HepG2 (cell line): ENCODE measurements at regions not wholly inside any gene's neighbourhood (a gene's known extent, or its start where the extent isn't known, plus 50 kb on each side); places are given as distances from the start of the nearest gene placed in this dataset.

Experiments
- ATAC-seq: fragments of 200-7000 bp; cut with Tn5 transposase; 3 replicates; pipeline ENCODE4 v1.9.1; 2020; ENCODE audit warnings: mild to moderate bottlenecking, moderate library complexity
- BruUV-seq: library from RNA; stranded (reverse); fragments of 400-500 nt; replicated peaks from 2 replicates; lab custom pipeline; 2021; lab: Mats Ljungman, UMichigan
- CTCF ChIA-PET: fragments of 300-600 bp; formaldehyde crosslinking; extraction: SDS; loops from one replicate; lab custom pipeline; 2021; ENCODE audit warnings: low total read pairs, inconsistent platforms, low intra/inter-chr PET ratio; lab: Yijun Ruan, JAX
- POLR2A ChIA-PET: fragments of 350-600 bp; sonication (Branson Sonifier 250); formaldehyde crosslinking; loops from one replicate; lab custom pipeline; 2020; ENCODE audit warnings: antibody characterized with exemption, inconsistent platforms; lab: Yijun Ruan, JAX
- DNase-seq: peaks from one replicate; pipeline ENCODE4 v3.0.0-alpha.2; 2015; ENCODE audit warnings: low spot score
- FAIRE-seq: peaks from 3 replicates; lab custom pipeline; 2011; peaks lifted over from hg19 to GRCh38; lab: Jason Lieb, UNC
- H2AFZ ChIP-seq: one replicate; pipeline ENCODE4 v1.6.1; 2011; ENCODE audit warnings: low read length, inconsistent platforms
- H3K27ac ChIP-seq: fragments of 300-600 bp; 3 replicates; pipeline ENCODE4 v1.8.0; 2011; ENCODE audit warnings: mixed run types, mild to moderate bottlenecking, mixed read lengths, low read length, inconsistent platforms; ENCODE audit not compliant: insufficient read depth; ENCODE audit errors: extremely low read length
- H3K27me3 ChIP-seq, 2 experiments: fragments of 200-600 bp in 1 of 2; 2 replicates in 1 of 2; 3 replicates in 1 of 2; pipeline versions ENCODE4 v1.6.0 to v1.8.0; 2011; ENCODE audit warnings: low read length in 2 of 2, mild to moderate bottlenecking in 2 of 2, moderate library complexity in 2 of 2, inconsistent platforms in 1 of 2; ENCODE audit not compliant: insufficient read depth in 2 of 2, control insufficient read depth in 1 of 2
- H3K36me3 ChIP-seq, 2 experiments: fragments of 200-600 bp in 1 of 2; replicated peaks in 1 of 2; 2 replicates in 1 of 2; 3 replicates in 1 of 2; pipeline versions ENCODE4 v1.5.1 to v1.8.0; 2011; ENCODE audit warnings: low read length in 2 of 2, inconsistent platforms in 1 of 2; ENCODE audit not compliant: insufficient read depth in 2 of 2, control insufficient read depth in 1 of 2
- H3K4me1 ChIP-seq: 2 replicates; pipeline ENCODE4 v1.5.1; 2012; ENCODE audit warnings: low read length, inconsistent platforms; ENCODE audit not compliant: insufficient read depth
- H3K4me2 ChIP-seq: 2 replicates; pipeline ENCODE4 v1.6.0; 2011; ENCODE audit warnings: low read depth, low read length, inconsistent platforms
- H3K4me3 ChIP-seq, 3 experiments: fragments of 200-600 bp in 1 of 3; sonication (generic), shearing (Covaris generic) in 1 of 3; replicated peaks in 1 of 3; 2 replicates each; pipeline ENCODE4 v1.5.1; 2011 to 2016; ENCODE audit warnings: low read length in 3 of 3, inconsistent platforms in 2 of 3, low read depth in 2 of 3, mild to moderate bottlenecking in 2 of 3, control low read depth in 1 of 3, mixed read lengths in 1 of 3; ENCODE audit not compliant: insufficient read depth in 1 of 3
- H3K79me2 ChIP-seq: one replicate; pipeline ENCODE4 v1.6.1; 2011; ENCODE audit warnings: low read length, inconsistent platforms; ENCODE audit not compliant: insufficient read depth
- H3K9ac ChIP-seq: 2 replicates; pipeline ENCODE4 v1.6.0; 2011; ENCODE audit warnings: mild to moderate bottlenecking, low read depth, low read length, inconsistent platforms; ENCODE audit not compliant: insufficient read depth
- H3K9me3 ChIP-seq: 2 replicates; pipeline ENCODE4 v1.5.1; 2012; ENCODE audit warnings: mild to moderate bottlenecking, low read length
- H4K20me1 ChIP-seq: 2 replicates; pipeline ENCODE4 v1.6.0; 2011; ENCODE audit warnings: inconsistent platforms, mild to moderate bottlenecking, low read length, moderate library complexity; ENCODE audit not compliant: insufficient read depth
- FOXK2 ChIP-seq: fragments of 450-650 bp; IDR thresholded peaks from 2 replicates; pipeline ENCODE4 v1.6.1; 2016
- JARID2 ChIP-seq: sonication (generic); formaldehyde crosslinking; IDR thresholded peaks from 2 replicates; pipeline ENCODE4 v1.8.1; 2023; ENCODE audit warnings: missing genetic modification reagents, inconsistent platforms; ENCODE audit not compliant: insufficient replicate concordance
- KDM2A ChIP-seq: sonication (generic); formaldehyde crosslinking; IDR thresholded peaks from 2 replicates; pipeline ENCODE4 v1.4.0; 2020; ENCODE audit warnings: low read depth, missing genetic modification reagents, borderline replicate concordance
- MTF1 ChIP-seq: sonication (generic); formaldehyde crosslinking; IDR thresholded peaks from 2 replicates; pipeline ENCODE4 v1.5.0; 2020; ENCODE audit warnings: missing genetic modification reagents
- POLR2AphosphoS5 ChIP-seq: IDR thresholded peaks from 2 replicates; pipeline ENCODE4 v1.6.1; 2012; ENCODE audit warnings: low read depth, low read length
- SMC3 ChIP-seq: IDR thresholded peaks from 2 replicates; pipeline ENCODE4 v1.6.1; 2011; ENCODE audit warnings: low read length, improper control_type of control experiment
- YEATS4 ChIP-seq: sonication (generic); formaldehyde crosslinking; IDR thresholded peaks from 2 replicates; pipeline ENCODE4 v1.4.0; 2020; ENCODE audit warnings: missing genetic modification reagents, borderline replicate concordance
- YY1 ChIP-seq: IDR thresholded peaks from 2 replicates; pipeline ENCODE4 v1.6.1; 2011; ENCODE audit warnings: low read length, low read depth, moderate library complexity, mild to moderate bottlenecking; ENCODE audit not compliant: insufficient read depth, insufficient replicate concordance
- ZNF331 ChIP-seq: sonication (generic); formaldehyde crosslinking; IDR thresholded peaks from 2 replicates; pipeline ENCODE4 v1.4.0; 2020; ENCODE audit warnings: missing genetic modification reagents
- ZNF34 ChIP-seq: sonication (generic); formaldehyde crosslinking; IDR thresholded peaks from 2 replicates; pipeline ENCODE4 v1.4.0; 2020; ENCODE audit warnings: mild to moderate bottlenecking, missing genetic modification reagents, borderline replicate concordance
- ZNF496 ChIP-seq: sonication (generic); formaldehyde crosslinking; IDR thresholded peaks from 2 replicates; pipeline ENCODE4 v1.8.1; 2023; ENCODE audit warnings: mild to moderate bottlenecking, moderate library complexity, missing genetic modification reagents; ENCODE audit not compliant: insufficient replicate concordance
- ZNF530 ChIP-seq: sonication (generic); formaldehyde crosslinking; IDR thresholded peaks from 2 replicates; pipeline ENCODE4 v1.5.0; 2020; ENCODE audit warnings: low read depth, mild to moderate bottlenecking, missing genetic modification reagents
- ZNF567 ChIP-seq: sonication (generic); formaldehyde crosslinking; IDR thresholded peaks from 2 replicates; pipeline ENCODE4 v1.8.1; 2023; ENCODE audit warnings: mild to moderate bottlenecking, missing genetic modification reagents, borderline replicate concordance
- ZNF572 ChIP-seq: sonication (generic); formaldehyde crosslinking; IDR thresholded peaks from 2 replicates; pipeline ENCODE4 v1.5.1; 2020; ENCODE audit warnings: mild to moderate bottlenecking, missing genetic modification reagents
- WGBS: methylation state at CpG from one replicate; pipeline ENCODE4 v1.1.6; 2017; ENCODE audit warnings: low lambda C conversion rate; 5-methylcytosine and 5-hydroxymethylcytosine counted together
- in situ Hi-C: cut with HindIII; loops from 2 replicates; pipeline ENCODE4 v1.10.0; 2017; ENCODE audit warnings: low pct_unique_long_range_greater_than_20kb; ENCODE audit not compliant: extremely low pct_ligation_motif_present
- intact Hi-C: fragments of 100-400 bp; cut with micrococcal nuclease; formaldehyde crosslinking; loops from one replicate; pipeline ENCODE4 v1.10.0; 2022; ENCODE audit not compliant: unreplicated experiment
- TF ChIP-seq, protein P1 (sequence below): sonication (generic); formaldehyde crosslinking; conservative IDR thresholded peaks from 2 replicates; pipeline ENCODE4 v1.8.0; 2022; ENCODE audit warnings: missing genetic modification reagents
- TF ChIP-seq, protein P2 (sequence below): sonication (generic); formaldehyde crosslinking; IDR thresholded peaks from 2 replicates; pipeline ENCODE4 v1.4.0; 2020; ENCODE audit warnings: mild to moderate bottlenecking, missing genetic modification reagents

DNA sequence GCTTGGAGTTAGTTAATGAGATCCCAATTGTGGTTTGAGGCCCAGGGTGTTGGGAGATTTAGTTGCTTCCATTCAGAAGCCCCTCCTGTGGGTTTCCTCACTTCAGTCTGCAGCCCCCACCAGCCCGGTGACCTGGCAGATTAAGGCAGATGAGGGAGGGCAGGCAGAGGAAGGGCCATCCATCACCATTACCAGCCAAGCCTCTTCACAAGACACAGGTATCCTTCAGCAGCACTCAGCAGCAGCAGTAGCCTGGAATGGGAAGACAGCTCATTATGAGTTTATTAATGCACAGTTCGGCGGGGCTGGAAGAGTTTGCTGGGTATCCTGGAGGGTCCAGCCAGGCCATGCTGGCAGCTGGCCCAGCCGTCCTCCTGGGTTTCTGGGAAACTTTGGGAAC lies 90.0 kb upstream of the GPRC5B start:
- Histone ChIP-seq H3K79me2 (no peaks in the 10 kb centered on the region), H3K27me3 (peaks cover 0 to 28% of the 10 kb centered on the region in 2 experiments; a peak in 3 of 5 replicates), H3K4me1 (no peaks in the 10 kb centered on the region), H3K9ac (no peak overlapping the region), H3K9me3 (no peaks in the 10 kb centered on the region), H3K27ac (no peak overlapping the region), H3K4me3 (no peak overlapping the region), H3K36me3 (no peaks in the 10 kb centered on the region), H2AFZ (no peak overlapping the region), H3K4me2 (no peak overlapping the region), H4K20me1 (no peaks in the 10 kb centered on the region)
- in situ Hi-C loops (no loop called here), intact Hi-C loops (no loop called here)
- no peak for FAIRE-seq
- no peak for DNase-seq
- no peak for TF ChIP-seq FOXK2
- no peak for TF ChIP-seq ZNF34 (CRISPR knock-in tag)
- TF ChIP-seq ZNF496 (CRISPR knock-in tag) = no peak
- no peak for TF ChIP-seq SMC3
- TF ChIP-seq YY1 = no peak
- no peak for TF ChIP-seq POLR2AphosphoS5
- TF ChIP-seq ZNF567 (CRISPR knock-in tag) = no peak
- no peak for TF ChIP-seq KDM2A (CRISPR knock-in tag)
- TF ChIP-seq YEATS4 (CRISPR knock-in tag) = no peak
- TF ChIP-seq, protein P1, sequence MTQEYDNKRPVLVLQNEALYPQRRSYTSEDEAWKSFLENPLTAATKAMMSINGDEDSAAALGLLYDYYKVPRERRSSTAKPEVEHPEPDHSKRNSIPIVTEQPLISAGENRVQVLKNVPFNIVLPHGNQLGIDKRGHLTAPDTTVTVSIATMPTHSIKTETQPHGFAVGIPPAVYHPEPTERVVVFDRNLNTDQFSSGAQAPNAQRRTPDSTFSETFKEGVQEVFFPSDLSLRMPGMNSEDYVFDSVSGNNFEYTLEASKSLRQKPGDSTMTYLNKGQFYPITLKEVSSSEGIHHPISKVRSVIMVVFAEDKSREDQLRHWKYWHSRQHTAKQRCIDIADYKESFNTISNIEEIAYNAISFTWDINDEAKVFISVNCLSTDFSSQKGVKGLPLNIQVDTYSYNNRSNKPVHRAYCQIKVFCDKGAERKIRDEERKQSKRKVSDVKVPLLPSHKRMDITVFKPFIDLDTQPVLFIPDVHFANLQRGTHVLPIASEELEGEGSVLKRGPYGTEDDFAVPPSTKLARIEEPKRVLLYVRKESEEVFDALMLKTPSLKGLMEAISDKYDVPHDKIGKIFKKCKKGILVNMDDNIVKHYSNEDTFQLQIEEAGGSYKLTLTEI (CRISPR knock-in tag) = no peak
- no peak for TF ChIP-seq MTF1 (CRISPR knock-in tag)
- TF ChIP-seq ZNF331 (CRISPR knock-in tag) = no peak
- TF ChIP-seq JARID2 (CRISPR knock-in tag) = no peak
- no peak for TF ChIP-seq ZNF530 (CRISPR knock-in tag)
- no peak for TF ChIP-seq ZNF572 (CRISPR knock-in tag)
- TF ChIP-seq, protein P2, sequence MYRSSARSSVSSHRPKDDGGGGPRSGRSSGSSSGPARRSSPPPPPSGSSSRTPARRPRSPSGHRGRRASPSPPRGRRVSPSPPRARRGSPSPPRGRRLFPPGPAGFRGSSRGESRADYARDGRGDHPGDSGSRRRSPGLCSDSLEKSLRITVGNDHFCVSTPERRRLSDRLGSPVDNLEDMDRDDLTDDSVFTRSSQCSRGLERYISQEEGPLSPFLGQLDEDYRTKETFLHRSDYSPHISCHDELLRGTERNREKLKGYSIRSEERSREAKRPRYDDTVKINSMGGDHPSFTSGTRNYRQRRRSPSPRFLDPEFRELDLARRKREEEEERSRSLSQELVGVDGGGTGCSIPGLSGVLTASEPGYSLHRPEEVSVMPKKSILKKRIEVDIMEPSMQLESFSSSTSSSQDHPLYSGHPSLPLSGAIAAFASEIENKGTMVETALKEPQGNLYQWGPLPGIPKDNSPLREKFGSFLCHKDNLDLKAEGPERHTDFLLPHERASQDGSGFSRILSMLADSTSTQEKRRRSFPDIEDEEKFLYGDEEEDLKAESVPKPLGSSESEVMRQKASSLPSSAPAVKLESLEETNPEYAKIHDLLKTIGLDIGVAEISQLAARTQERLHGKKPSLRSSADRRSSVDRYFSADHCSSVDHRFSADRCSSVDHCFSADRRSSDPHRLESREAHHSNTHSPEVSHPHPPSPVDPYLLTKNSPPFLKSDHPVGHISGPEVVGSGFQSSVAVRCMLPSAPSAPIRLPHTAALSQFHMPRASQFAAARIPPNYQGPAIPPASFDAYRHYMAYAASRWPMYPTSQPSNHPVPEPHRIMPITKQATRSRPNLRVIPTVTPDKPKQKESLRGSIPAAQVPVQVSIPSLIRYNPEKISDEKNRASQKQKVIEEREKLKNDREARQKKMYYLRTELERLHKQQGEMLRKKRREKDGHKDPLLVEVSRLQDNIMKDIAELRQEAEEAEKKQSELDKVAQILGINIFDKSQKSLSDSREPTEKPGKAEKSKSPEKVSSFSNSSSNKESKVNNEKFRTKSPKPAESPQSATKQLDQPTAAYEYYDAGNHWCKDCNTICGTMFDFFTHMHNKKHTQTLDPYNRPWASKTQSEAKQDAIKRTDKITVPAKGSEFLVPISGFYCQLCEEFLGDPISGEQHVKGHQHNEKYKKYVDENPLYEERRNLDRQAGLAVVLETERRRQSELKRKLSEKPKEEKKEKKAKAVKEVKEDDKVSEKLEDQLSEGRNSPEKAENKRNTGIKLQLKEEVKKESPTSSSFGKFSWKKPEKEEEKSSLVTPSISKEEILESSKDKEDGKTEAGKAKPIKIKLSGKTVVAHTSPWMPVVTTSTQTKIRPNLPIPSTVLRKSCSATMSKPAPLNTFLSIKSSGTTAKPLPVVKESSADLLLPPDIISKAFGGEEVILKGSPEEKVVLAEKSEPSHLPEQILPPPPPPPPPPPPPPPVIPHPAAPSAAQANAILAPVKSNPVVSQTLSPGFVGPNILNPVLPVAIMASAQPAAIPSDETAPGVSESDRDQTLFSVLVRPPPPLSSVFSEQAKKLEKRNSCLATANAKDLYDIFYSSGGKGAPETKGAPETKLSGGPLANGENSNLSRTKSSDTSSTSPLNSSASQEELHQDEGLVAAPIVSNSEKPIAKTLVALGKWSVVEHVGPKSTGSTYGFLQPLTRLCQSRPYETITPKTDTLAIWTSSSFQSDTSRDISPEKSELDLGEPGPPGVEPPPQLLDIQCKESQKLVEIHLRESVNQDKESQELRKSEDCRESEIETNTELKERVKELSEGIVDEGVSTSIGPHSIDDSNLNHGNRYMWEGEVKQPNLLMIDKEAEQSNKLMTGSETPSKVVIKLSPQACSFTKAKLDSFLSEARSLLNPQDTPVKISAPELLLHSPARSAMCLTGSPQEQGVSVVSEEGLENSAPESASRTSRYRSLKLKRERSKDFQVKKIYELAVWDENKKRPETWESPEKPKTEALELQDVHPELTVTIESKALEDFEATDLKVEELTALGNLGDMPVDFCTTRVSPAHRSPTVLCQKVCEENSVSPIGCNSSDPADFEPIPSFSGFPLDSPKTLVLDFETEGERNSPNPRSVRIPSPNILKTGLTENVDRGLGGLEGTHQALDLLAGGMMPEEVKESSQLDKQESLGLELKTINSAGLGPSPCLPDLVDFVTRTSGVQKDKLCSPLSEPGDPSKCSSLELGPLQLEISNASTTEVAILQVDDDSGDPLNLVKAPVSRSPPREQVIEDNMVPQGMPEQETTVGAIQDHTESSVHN (CRISPR knock-in tag) = no peak
- BruUV-seq = no TSS peak
- POLR2A ChIA-PET = no interaction called here
- WGBS = 19% methylated on average over 4 of the region's 4 CpGs
- CTCF ChIA-PET = no interaction called here
- no peak for ATAC-seq
